ENCODE measurements at regions not wholly inside any gene's neighbourhood (a gene's known extent, or its start where the extent isn't known, plus 50 kb on each side); places are given as distances from the start of the nearest gene placed in this dataset.

DNA sequence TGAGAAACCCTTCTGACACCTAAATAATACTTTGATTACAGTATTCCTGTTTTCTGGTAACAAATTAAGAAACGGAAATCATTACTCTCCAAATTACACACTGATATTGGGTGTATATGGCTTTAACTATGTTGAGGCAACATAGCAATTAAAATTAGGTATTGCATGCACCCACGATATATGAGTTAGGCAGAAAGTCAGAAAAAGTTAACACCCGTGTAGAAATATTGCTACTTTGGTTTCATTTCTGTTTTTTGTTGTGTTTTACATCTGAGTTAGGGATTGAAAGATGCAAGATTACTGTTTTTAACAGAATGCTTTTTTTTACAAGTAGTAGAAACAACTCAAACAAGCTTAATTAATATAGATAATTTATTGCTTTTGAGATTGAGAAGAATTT lies 327.8 kb downstream of the GBE1 start:
- TF ChIP-seq CTCF (IDR thresholded peaks at IDR 0.05), result no peak
- TF ChIP-seq POLR2AphosphoS5 (IDR thresholded peaks at IDR 0.05), result no peak
- TF ChIP-seq POLR2A (IDR thresholded peaks at IDR 0.05; ENCODE audit: low read depth), result no peak
- TF ChIP-seq EP300 (IDR thresholded peaks at IDR 0.05), result no peak
- no peaks in the 10 kb centered on the region for H3K9me3 ChIP-seq
- no peaks in the 10 kb centered on the region for H3K4me1 ChIP-seq
- WGBS, result 85% methylated on average over 3 of the region's 3 CpGs
- no peak overlapping the region for H3K27ac ChIP-seq (replicated peaks in 1 of 4)
- no peak for DNase-seq (ENCODE audit: extremely low spot score)
- H3K27me3 ChIP-seq, result no peaks in the 10 kb centered on the region
- H3K4me3 ChIP-seq, result no peak overlapping the region
- H3K36me3 ChIP-seq, result no peaks in the 10 kb centered on the region
- intact Hi-C loops (cut with DNase I), result no loop called here

- Histone ChIP-seq H3K36me3 (no peaks in the 10 kb centered on the region), H3K27me3 (no peaks in the 10 kb centered on the region), H3K4me3 (no peak overlapping the region), H3K27ac (replicated peaks in 1 of 4) (no peak overlapping the region), H3K9me3 (no peaks in the 10 kb centered on the region), H3K4me1 (no peaks in the 10 kb centered on the region)
- TF ChIP-seq EP300 (IDR thresholded peaks at IDR 0.05) (no peak), CTCF (IDR thresholded peaks at IDR 0.05) (no peak), POLR2AphosphoS5 (IDR thresholded peaks at IDR 0.05) (no peak), POLR2A (IDR thresholded peaks at IDR 0.05; ENCODE audit: low read depth) (no peak)
- 87% methylated on average over 2 of the region's 2 CpGs for WGBS
- no peak for DNase-seq (ENCODE audit: extremely low spot score)
- intact Hi-C loops (cut with DNase I), result no loop called here
These were observed 329.0 kb downstream of the GBE1 start for GRCh38 chr3:81432456-81432855.

DNA sequence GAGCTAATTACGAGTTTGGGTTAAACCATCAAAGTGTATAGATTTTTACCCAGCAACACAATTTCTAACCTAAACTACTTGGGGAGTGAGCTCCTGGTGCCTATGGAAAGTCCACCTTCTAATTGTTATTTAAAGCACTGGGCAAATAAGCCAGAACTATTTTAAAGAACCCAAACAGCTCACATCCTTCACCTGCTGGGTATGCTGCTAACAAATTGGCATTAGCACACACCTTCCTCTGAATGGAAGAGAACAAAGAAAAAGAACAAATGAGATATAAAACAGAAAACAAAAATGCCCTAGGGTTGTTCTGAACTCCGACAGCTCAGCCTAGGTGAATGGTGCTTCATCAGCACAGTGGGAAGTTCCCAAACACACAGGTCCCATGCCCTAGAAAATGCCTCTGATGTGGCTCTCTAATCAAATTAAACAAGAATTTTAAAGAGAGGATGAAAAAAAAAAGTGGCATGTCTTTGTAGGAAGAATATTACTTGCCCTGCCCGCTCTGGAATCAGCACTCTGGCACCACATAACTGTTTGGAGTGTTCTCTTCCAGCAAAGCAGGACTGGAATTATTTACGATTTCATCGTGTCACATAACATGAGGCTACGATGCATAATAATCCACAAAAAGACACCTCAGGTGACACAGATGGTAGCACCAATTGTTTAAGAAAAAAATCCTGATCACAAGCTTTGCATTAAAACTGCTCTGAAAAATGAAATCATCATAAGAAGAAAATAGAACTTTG lies 334.4 kb downstream of the GBE1 start:
- no peaks in the 10 kb centered on the region for H3K9me3 ChIP-seq
- WGBS, result 88% methylated on average over 6 of the region's 6 CpGs
- H3K4me1 ChIP-seq, result no peaks in the 10 kb centered on the region
- H3K36me3 ChIP-seq, result no peaks in the 10 kb centered on the region
- H3K4me3 ChIP-seq, result no peak overlapping the region
- intact Hi-C loops (cut with DNase I), result no loop called here
- no peaks in the 10 kb centered on the region for H3K27me3 ChIP-seq
- no peak for DNase-seq (ENCODE audit: extremely low spot score)
- TF ChIP-seq POLR2AphosphoS5 (IDR thresholded peaks at IDR 0.05) (no peak), EP300 (IDR thresholded peaks at IDR 0.05) (no peak), POLR2A (IDR thresholded peaks at IDR 0.05; ENCODE audit: low read depth) (no peak), CTCF (IDR thresholded peaks at IDR 0.05) (no peak)
- H3K27ac ChIP-seq (replicated peaks in 1 of 4), result no peak overlapping the region

DNA sequence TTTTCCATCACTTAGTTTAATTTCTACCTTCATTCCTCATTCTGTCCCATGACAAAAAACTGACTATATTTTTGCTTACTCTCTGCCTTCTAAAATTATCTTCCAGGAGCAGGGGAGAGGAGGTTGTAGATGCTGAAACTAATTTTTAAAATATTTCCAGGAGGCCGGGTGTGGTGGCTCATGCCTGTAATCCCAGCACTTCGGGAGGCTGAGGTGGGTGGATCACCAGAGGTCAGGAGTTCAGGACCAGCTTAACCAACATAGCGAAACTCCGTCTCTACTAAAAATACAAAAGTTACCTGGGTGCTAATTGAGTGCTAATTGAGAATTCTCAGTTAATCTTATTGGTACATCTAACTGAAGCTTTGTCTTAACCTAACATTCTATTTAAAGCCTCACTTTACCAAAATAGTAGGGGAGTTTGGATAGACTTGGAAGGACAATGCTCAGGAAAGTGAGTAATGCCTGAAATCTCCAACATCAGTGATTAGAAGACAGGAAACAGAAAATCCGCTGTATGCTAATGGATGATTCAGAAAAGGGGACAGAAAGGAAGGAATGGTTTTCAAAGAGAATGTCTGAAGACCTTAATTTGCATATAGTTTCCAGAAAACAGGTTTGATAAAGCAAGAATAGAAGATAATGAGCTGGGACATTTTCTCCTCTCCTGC lies 336.1 kb downstream of the GBE1 start:
- 79% methylated on average over 5 of the region's 5 CpGs for WGBS
- Histone ChIP-seq H3K4me1 (no peaks in the 10 kb centered on the region), H3K36me3 (no peaks in the 10 kb centered on the region), H3K27ac (replicated peaks in 1 of 4) (no peak overlapping the region), H3K4me3 (no peak overlapping the region), H3K9me3 (no peaks in the 10 kb centered on the region), H3K27me3 (no peaks in the 10 kb centered on the region)
- intact Hi-C loops (cut with DNase I), result no loop called here
- no peak for TF ChIP-seq EP300 (IDR thresholded peaks at IDR 0.05)
- no peak for TF ChIP-seq CTCF (IDR thresholded peaks at IDR 0.05)
- TF ChIP-seq POLR2AphosphoS5 (IDR thresholded peaks at IDR 0.05), result no peak
- DNase-seq (ENCODE audit: extremely low spot score), result no peak

Measured in esophagus muscularis mucosa (tissue), 4 donors.